ENCODE measurements at regions not wholly inside any gene's neighbourhood (a gene's known extent, or its start where the extent isn't known, plus 50 kb on each side); places are given as distances from the start of the nearest gene placed in this dataset.

- TF ChIP-seq CTCF (IDR thresholded peaks at IDR 0.05 in 2 of 3, conservative IDR thresholded peaks at IDR 0.05 in 1 of 3; ENCODE audit: control insufficient read depth in 2 of 3, extremely low read depth in 1 of 3, insufficient read depth in 1 of 3, low read depth in 3 of 3, low read length in 3 of 3) (no peak), ZNF274 (IDR thresholded peaks at IDR 0.05; ENCODE audit: insufficient read depth, insufficient read length) (no peak), SP1 (IDR thresholded peaks at IDR 0.05; ENCODE audit: low read depth, low read length) (no peak), TAF1 (IDR thresholded peaks at IDR 0.05; ENCODE audit: borderline replicate concordance, low read depth, low read length) (no peak), TCF12 (IDR thresholded peaks at IDR 0.05; ENCODE audit: low read depth, low read length) (no peak), CHD4 (IDR thresholded peaks at IDR 0.05) (no peak), YY1 (IDR thresholded peaks at IDR 0.05; ENCODE audit: low read depth, low read length) (no peak), SIN3A (IDR thresholded peaks at IDR 0.05; ENCODE audit: low read depth, low read length) (no peak), JUND (IDR thresholded peaks at IDR 0.05; ENCODE audit: low read depth, low read length) (no peak), HDAC6 (IDR thresholded peaks at IDR 0.05; ENCODE audit: unreplicated experiment) (no peak), EZH2 (IDR thresholded peaks at IDR 0.05; ENCODE audit: borderline replicate concordance, control insufficient read depth, low read depth, low read length) (no peak), USF2 (IDR thresholded peaks at IDR 0.05; ENCODE audit: borderline replicate concordance, low read depth, low read length) (no peak), REST (IDR thresholded peaks at IDR 0.05; ENCODE audit: low read depth, low read length) (no peak), HDAC2 (IDR thresholded peaks at IDR 0.05) (no peak)
These were observed 371.1 kb downstream of the BCKDHB start for GRCh38 chr6:80477591-80477990.
